CMK (cell line): ENCODE measurements at regions not wholly inside any gene's neighbourhood (a gene's known extent, or its start where the extent isn't known, plus 50 kb on each side); places are given as distances from the start of the nearest gene placed in this dataset.

Experiments used
- DNase-seq: peaks from one replicate; pipeline ENCODE4 v3.0.0-alpha.2; 2010; ENCODE audit warnings: low read depth

- DNase-seq, result no peak
These were observed 765.0 kb downstream of the IGSF11 start for GRCh38 chr3:118269537-118270125.

DNA sequence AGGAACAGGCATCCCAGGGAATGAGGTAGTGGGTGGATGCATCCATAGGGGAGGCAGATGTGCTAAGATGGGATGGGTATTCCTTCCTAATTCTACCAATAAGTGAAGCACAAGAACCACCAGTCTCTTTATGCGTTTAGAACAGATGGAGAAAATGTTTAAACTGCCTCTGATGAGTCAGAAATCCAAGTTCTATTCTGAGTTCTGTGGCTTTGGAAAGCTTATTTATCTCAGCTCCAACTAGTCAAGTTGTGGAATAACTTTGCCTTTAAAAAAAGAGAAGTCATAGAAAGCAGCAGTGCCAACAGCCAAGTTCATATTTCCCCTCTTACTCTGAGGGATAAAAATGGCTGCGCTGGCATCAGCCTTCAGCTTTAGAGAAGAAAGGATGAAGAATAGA lies 761.7 kb downstream of the IGSF11 start:
- DNase-seq, result no peak

- no peak for DNase-seq
These were observed 756.8 kb downstream of the IGSF11 start for GRCh38 chr3:118277814-118278213.

- no peak for DNase-seq
These were observed 741.8 kb downstream of the IGSF11 start for GRCh38 chr3:118292841-118293240.

DNA sequence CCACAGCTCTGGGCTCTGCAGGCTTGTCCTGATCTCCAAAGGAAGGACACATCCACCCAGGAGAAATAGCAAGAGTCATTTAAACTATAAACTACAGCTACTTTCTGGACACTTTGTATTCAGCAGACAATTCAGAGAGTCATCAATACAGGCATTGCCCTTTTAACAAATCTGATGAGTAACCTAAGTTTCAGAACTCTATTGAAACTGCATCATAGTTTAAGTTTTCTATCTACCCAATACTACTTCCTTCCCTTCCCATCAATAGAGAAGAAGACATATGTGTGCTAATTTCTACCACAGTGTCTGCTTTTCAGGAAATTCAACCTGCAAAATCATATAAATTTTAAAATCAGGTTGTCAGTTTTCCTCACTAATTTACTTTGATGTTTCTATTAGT lies 736.5 kb downstream of the IGSF11 start:
- no peak for DNase-seq

DNA sequence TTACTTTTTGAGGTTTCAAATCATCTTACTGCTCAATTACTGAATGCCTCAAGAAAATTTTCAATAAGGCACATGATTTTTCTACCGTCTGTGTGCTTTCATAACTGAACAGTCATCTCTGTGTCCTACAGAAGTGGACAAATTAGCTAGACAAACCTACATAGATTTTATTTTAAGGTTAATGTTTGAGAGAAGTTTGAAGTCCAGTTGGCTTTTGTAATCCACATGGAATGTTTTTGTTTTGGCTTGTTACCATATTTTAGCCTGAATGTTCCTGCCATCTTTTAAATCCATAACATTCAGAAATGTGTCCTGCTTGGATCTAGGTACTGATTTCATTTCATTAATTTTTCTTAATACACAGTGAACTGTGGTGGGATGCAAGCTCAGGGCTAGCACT lies 730.1 kb downstream of the IGSF11 start:
- no peak for DNase-seq

- no peak for DNase-seq
These were observed 701.9 kb downstream of the IGSF11 start for GRCh38 chr3:118332699-118333098.

- DNase-seq, result no peak
These were observed 697.0 kb downstream of the IGSF11 start for GRCh38 chr3:118337649-118338048.

GRCh38 chr3:118347396-118348168 lies 687.1 kb downstream of the IGSF11 start:
- no peak for DNase-seq

DNA sequence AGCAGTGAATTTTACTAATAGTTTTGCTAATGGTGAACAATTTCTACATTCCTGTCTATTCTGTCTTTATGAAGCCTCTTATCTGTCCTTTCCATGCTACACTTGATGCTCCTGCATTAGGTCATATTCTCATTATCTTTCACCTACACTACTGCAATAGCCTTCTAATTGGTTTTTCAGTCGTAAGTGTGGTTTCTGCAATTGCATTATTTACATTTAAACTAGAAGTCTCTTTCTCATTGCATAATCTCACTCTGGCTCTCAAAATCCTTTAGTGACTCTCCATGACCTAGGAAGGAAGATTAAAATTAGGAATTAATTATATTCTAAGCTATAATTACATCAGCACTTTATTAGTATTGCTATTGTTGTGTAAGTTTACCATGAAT lies 686.5 kb downstream of the IGSF11 start:
- DNase-seq, result no peak

DNA sequence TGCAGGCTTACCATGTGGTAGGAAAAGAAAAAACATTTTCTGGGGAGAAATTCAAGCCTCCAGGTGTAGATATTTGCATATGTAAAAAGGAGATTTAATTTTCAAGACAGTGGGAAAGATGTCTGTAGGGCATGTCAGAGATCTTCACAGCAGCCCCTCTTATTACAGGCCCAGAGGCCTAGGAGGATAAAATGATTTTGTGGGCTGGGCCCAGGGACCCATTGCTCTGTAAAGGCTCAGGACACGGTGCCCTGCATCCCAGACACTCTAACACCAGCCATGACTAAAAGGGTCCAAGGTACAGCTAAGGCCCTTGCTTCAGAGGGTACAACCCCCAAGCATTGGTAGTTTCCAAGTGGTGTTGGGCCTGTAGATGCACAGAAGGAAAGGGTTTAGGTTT lies 680.1 kb downstream of the IGSF11 start:
- DNase-seq, result no peak

GRCh38 chr3:118369892-118370491 lies 664.7 kb downstream of the IGSF11 start:
- DNase-seq, result no peak

GRCh38 chr3:118380576-118380975 lies 654.1 kb downstream of the IGSF11 start:
- no peak for DNase-seq

- DNase-seq, result no peak
These were observed 638.2 kb downstream of the IGSF11 start for GRCh38 chr3:118396491-118396890.

DNA sequence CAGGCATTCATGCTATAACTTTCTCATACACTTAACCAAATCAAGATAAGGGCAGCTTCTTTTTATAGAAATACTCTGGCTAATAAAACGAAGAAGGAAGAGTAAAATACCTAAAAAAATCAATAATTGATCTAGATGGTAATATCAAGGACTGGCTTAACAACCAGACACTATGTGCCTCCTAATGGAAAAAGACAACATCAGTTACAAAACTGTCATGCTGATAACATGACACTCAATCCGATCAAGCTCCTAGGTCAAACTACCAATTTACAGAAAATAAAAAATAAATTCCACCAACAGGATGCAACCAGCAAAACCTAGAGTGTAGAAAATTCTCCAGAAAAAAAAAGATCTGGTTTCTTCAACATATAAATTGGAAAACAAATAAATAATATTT lies 634.6 kb downstream of the IGSF11 start:
- no peak for DNase-seq

GRCh38 chr3:118400886-118401285 lies 633.8 kb downstream of the IGSF11 start:
- no peak for DNase-seq

DNA sequence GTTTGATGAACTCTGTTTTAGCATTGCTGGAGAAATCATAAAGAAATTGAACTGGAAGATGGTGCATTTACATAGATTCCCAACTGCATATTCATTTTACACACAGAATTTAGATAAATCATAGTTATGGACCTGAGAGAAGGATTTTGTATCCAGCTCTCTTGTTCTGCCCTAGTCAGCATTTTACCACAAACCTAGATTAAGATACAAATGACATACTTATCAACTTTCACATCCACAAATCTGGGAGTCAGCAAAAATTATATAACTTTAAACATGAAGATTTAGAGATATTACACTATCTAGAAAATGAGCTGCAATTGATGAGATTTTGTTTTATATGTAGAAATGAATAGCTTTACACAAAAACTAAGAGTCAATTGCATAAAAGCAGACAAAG lies 632.8 kb downstream of the IGSF11 start:
- no peak for DNase-seq

GRCh38 chr3:118402971-118403370 lies 631.7 kb downstream of the IGSF11 start:
- no peak for DNase-seq

GRCh38 chr3:118406562-118406961 lies 628.1 kb downstream of the IGSF11 start:
- DNase-seq, result no peak

GRCh38 chr3:118408431-118408830 lies 626.2 kb downstream of the IGSF11 start:
- no peak for DNase-seq

GRCh38 chr3:118412503-118412902 lies 622.1 kb downstream of the IGSF11 start:
- DNase-seq, result no peak

DNA sequence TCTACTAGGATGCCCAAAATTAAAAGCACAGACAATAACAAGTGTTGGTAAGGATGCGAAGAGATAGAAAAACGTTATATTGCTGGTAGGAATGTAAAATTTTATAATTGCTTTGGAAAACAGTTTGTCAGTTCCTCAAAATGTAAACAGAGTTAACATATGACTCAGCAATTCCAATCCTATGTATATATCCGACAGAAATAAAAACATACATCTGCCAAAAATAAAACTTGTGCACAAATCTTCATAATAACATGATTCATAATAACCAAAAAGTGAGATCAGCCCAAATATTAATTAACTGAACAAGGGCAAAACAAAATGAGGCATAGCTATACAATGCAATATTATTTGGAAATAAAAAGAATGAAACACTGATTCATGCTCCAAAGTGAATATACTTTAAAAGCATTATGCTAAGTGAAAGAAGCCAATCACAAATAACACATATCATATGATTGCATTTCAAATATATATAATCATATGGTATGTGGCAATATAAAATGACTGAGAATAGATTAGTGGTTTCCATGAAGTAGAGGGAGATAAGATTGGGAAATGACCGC lies 609.3 kb downstream of the IGSF11 start:
- no peak for DNase-seq

- DNase-seq, result no peak
These were observed 600.8 kb downstream of the IGSF11 start for GRCh38 chr3:118433825-118434224.
